Stimulated activated naive CD8-positive, alpha-beta T cell treated with anti-CD3 and anti-CD28 coated beads, Interleukin-15, Interleukin-2, amounts not matched to agents 100 U/mL and 50 U/mL, for 24 hours (primary cell): ENCODE measurements at regions not wholly inside any gene's neighbourhood (a gene's known extent, or its start where the extent isn't known, plus 50 kb on each side); places are given as distances from the start of the nearest gene placed in this dataset.

Source experiments
- ATAC-seq: fragments of 150-1000 bp; cut with Tn5 transposase; one replicate; pipeline ENCODE4 v1.10.0; 2021
- DNase-seq: peaks from one replicate; pipeline ENCODE4 v3.0.0; 2021

DNA sequence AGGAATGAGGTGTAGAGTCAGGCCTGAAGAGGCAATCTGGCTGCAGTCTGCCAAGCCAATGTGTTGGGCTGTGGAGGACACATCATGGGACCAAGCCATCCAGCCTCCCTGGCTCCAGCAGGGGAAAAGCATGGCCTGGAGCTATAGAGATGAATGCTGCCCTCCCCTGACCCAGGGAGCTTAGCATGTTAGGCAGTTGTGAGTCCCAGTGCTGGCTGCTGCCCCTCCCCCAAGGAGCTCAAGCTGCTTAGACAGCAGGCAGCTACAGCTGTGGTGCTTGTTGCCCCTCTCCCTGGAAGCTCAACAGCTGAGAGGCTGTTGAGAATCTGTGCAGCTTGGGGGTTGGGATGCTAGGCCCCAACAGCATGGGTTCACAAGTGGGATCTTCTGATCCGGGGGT, 85.6 kb upstream of the DNAJC19 start:
- DNase-seq = no peak
- no peak for ATAC-seq

DNA sequence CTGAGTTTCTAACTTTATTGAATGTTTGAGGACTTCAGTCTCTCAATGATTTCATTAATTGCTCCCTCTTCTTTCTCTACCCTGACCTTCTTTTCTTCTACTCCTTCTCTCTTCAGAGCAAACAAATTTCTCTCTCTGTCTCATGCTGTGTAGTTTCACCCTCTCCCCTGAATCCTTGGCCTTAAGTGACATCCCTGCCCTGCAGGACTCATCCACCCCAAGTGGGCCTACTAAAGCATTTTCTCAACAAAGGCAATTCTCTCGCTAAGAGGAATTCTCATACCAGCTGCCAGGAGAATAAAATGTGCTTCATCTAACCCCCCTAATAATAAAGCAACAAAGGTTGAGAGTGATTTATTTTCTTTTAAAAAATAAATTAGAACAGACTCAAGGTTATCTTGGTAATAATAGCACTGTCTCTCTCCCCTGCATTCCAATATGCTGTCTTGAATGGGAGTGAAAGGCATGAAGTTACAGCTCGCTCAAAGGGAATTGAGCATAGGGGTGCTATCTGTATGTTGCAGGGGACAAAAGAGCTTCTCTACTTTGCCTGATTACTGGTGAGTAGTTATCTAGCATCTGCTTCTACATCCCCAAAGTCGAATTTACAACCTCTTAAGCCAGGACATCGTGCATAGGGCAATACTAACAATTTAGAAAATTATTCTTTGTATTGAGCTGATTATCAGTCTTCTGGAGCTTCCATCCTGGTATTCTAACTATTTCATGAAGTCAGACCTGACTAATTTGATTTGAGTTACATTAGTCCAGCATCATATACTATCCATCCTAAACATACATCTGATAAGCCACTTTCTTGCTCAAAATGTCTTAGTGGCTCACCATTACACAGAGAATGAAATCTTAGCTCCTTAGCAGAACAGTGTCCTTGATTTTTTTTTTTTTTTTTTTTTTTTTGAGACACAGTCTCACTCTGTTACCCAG, 76.9 kb upstream of the DNAJC19 start:
- no peak for ATAC-seq
- no peak for DNase-seq

DNA sequence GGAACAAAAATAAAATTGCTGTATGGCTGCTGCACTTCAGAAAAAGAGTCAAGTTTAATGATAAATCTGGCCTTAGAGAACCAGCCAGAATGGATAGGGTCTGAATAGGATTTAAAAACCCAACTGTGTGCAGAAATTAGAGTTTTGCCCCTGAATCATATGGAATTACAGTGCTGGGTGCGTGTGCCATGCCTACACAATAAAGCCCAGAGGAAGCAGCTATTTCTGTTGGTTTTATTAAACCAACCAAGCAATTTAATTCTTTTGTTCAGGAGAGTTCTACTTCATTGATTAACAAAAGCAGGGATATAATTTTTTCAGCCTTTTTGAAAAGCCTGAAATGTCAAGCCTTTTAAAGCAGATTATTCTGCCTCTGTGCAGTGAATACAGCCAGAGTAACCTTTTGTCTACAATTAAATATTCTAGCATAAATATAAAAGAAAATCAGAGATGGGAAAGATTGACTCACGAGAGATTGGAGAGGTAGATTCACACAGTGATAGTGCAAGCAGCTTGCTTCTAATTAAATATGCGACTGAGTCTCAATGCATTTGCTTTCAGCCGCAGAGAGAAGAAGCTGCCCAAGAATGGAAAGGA, 66.7 kb upstream of the DNAJC19 start:
- DNase-seq (no peak), ATAC-seq (no peak)

DNA sequence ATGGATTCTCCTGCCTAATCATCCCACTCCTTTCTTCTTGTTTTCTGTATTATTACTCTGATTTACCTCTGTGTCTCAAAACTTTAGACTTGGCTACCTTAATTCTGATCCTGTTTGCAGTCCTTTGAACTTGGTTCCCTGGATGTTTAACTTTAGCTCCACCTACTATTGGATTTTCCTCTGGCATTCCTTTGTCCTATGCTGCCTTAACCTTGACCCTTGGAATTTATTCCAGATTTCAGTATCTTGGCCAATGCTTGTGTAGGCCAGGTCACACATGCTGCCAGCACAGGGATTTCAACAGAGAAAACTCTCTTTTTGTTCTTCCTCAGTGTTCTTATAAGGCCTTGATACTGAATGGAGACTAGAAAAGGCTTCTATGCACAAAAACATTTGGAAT, 65.0 kb upstream of the DNAJC19 start:
- ATAC-seq (no peak), DNase-seq (no peak)

DNA sequence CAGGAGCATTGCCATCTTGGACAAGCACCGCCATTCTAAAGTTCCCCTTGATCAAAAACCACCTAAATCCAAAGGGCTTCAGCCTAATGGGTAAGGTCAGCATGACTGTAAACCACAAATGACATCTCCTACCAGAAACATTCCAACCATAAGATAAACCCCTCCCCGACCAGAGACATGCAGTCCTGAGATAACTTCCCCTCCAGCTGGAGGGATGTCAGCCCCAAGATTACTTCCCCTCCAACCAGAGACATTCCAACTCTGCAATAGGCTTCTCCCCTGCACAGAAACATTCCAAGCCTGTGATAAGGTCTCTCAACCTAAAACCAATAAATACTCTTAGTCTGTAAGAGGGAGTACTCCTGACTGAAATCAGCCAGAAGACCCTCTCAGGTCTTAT, 62.7 kb upstream of the DNAJC19 start:
- ATAC-seq (no peak), DNase-seq (no peak)

DNA sequence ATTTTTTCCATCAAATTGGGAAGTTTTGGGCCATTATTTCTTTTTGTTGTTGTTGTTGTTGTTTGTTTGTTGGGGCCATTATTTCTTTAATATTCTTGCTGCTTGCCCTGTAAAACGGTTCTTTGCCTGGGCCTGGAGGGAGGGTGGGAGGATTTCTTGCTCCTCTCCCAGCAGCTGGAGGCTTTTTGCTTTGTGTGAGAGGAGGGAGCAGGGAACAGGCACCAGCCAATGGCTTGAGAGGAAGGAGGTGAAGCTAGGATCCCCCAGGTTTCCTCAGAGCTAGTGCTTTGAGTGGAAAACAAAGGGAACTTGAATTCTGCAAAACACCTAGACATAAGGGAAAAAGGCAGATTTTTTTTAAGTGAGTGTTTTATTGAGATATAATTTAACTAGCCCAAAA, 61.2 kb upstream of the DNAJC19 start:
- ATAC-seq = no peak
- DNase-seq = no peak

DNA sequence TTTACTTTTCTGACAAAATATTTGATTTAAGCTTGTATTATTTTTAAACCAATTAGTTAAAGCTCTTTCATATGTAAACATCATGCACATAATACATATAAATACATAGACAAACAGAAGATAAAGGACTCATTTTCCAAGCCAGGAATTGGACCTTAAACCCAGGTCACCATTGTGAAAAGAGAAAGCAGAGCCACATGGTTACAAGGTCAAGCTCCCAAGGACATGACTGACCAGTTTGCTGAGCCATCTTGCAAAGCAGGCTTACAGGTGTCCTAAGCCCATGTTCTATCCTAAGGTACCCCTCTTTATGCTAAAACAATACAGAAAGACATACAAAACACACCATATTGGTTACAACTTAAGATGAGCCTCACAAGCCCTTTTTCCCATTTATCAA, 50.5 kb upstream of the DNAJC19 start:
- no peak for DNase-seq
- no peak for ATAC-seq
